IMR-90 (cell line): ENCODE measurements at regions not wholly inside any gene's neighbourhood (a gene's known extent, or its start where the extent isn't known, plus 50 kb on each side); places are given as distances from the start of the nearest gene placed in this dataset.

Experiments used
- BHLHE40 ChIP-seq: fragments of 150-350 bp; IDR thresholded peaks from 2 replicates; pipeline ENCODE4 v1.6.1; 2016; ENCODE audit warnings: mild to moderate bottlenecking, low read depth, low read length
- CTCF ChIP-seq: conservative IDR thresholded peaks from 2 replicates; pipeline ENCODE4 v1.5.1; 2012; ENCODE audit warnings: mild to moderate bottlenecking, low read depth, low read length, improper control_type of control experiment
- FOS ChIP-seq: fragments of 150-350 bp; IDR thresholded peaks from 2 replicates; pipeline ENCODE4 v1.6.1; 2016; ENCODE audit warnings: low read depth, low read length
- MAFK ChIP-seq: IDR thresholded peaks from 2 replicates; pipeline ENCODE4 v1.6.1; 2012; ENCODE audit warnings: low read depth, low read length, improper control_type of control experiment
- NFE2L2 ChIP-seq: fragments of 150-350 bp; IDR thresholded peaks from 2 replicates; pipeline ENCODE4 v1.6.1; 2016; ENCODE audit warnings: low read depth, mild to moderate bottlenecking, low read length
- POLR2A ChIP-seq: IDR thresholded peaks from 2 replicates; pipeline ENCODE4 v1.6.1; 2012; ENCODE audit warnings: mild to moderate bottlenecking, low read depth, low read length
- RAD21 ChIP-seq: IDR thresholded peaks from 2 replicates; pipeline ENCODE4 v1.6.1; 2012; ENCODE audit warnings: low read length, improper control_type of control experiment
- RCOR1 ChIP-seq: IDR thresholded peaks from 2 replicates; pipeline ENCODE4 v1.6.1; 2012; ENCODE audit warnings: mild to moderate bottlenecking, low read length, improper control_type of control experiment; ENCODE audit not compliant: insufficient replicate concordance
- RFX5 ChIP-seq: IDR thresholded peaks from 2 replicates; pipeline ENCODE4 v1.8.0; 2012; ENCODE audit warnings: low read depth, mild to moderate bottlenecking, low read length, moderate library complexity
- SMC3 ChIP-seq: fragments of 150-350 bp; IDR thresholded peaks from 2 replicates; pipeline ENCODE4 v1.6.1; 2016; ENCODE audit warnings: low read depth, mild to moderate bottlenecking, antibody characterized with exemption, low read length, moderate library complexity

DNA sequence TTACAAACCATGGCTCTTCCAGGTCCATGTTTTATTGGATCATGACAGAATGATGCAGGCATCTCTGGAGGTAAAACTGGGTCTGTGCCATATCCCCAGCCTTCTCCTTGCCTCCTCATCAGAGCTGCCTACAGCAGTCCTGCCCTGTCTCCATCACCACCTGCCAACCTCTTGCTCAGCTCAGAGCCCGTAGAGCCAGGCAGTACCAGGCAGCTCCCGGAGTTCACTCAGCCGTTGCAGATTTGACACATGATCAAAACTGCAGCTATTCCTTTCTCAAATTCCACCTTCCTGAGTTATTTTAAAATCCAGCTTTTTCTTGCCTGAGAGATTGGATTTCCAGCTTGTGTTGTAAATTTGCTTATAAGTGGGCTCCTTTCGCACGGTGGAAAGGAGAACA lies 218.2 kb upstream of the CELF4 start:
- TF ChIP-seq SMC3 (no peak), MAFK (no peak), RFX5 (no peak), CTCF (no peak), RAD21 (no peak), POLR2A (no peak), NFE2L2 (no peak), FOS (no peak), BHLHE40 (no peak), RCOR1 (no peak)
